Neural progenitor cell (in vitro differentiated cells): ENCODE measurements at regions not wholly inside any gene's neighbourhood (a gene's known extent, or its start where the extent isn't known, plus 50 kb on each side); places are given as distances from the start of the nearest gene placed in this dataset.

ENCODE experiments used
- EZH2phosphoT487 ChIP-seq: fragments of 200-600 bp; sonication (generic); IDR thresholded peaks from 2 replicates; pipeline ENCODE4 v1.6.1; 2017; ENCODE audit warnings: antibody characterized with exemption
- TF ChIP-seq, protein P1 (sequence below): fragments of 200-600 bp; sonication (generic); IDR thresholded peaks from 2 replicates; pipeline ENCODE4 v1.5.1; 2017; ENCODE audit warnings: antibody characterized with exemption, mild to moderate bottlenecking

DNA sequence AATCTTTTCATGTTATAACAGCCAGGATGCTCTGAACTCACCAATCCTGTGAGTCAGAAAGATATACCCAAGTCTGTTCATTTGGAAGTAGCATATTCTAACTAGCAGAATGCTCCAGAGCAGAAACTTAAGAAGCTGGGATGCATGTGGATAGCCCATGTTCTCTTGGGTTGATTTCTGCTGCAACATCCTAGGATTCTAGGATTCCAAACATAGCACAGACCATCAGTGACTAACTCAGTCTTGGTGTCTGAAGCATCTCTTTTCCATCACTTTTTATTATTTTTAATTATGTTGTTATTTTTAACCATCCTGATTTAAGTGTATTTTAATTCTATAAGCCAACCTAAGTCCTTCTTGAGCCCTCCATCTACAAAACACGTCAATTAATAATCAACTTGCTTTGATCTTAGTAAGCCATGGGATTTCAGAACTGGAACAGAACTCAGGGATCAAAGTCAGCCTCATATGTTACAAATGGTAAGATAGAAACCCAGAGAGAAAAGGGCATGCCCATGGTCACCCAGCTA, 85.4 kb downstream of the OSR1 start:
- TF ChIP-seq, protein P1, sequence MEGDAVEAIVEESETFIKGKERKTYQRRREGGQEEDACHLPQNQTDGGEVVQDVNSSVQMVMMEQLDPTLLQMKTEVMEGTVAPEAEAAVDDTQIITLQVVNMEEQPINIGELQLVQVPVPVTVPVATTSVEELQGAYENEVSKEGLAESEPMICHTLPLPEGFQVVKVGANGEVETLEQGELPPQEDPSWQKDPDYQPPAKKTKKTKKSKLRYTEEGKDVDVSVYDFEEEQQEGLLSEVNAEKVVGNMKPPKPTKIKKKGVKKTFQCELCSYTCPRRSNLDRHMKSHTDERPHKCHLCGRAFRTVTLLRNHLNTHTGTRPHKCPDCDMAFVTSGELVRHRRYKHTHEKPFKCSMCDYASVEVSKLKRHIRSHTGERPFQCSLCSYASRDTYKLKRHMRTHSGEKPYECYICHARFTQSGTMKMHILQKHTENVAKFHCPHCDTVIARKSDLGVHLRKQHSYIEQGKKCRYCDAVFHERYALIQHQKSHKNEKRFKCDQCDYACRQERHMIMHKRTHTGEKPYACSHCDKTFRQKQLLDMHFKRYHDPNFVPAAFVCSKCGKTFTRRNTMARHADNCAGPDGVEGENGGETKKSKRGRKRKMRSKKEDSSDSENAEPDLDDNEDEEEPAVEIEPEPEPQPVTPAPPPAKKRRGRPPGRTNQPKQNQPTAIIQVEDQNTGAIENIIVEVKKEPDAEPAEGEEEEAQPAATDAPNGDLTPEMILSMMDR = no peak
- TF ChIP-seq EZH2phosphoT487 = no peak
